K562 (cell line): ENCODE measurements at regions not wholly inside any gene's neighbourhood (a gene's known extent, or its start where the extent isn't known, plus 50 kb on each side); places are given as distances from the start of the nearest gene placed in this dataset.

Experiments used
- ATF4 ChIP-seq: fragments of 450-650 bp; formaldehyde crosslinking; IDR thresholded peaks from 2 replicates; pipeline ENCODE4 v1.4.0; 2022; ENCODE audit warnings: mild to moderate bottlenecking, moderate library complexity
- CBX1 ChIP-seq: sonication (generic); IDR thresholded peaks from 2 replicates; pipeline ENCODE4 v1.6.1; 2016; ENCODE audit warnings: antibody characterized with exemption, low read depth, mild to moderate bottlenecking
- CTCF ChIP-seq, 3 experiments: IDR thresholded peaks in 2 of 3; conservative IDR thresholded peaks in 1 of 3; 2 replicates each; pipeline ENCODE4 v1.5.1; 2011 to 2012; ENCODE audit warnings: low read length in 3 of 3, mild to moderate bottlenecking in 3 of 3, control low read depth in 2 of 3, improper control_type of control experiment in 1 of 3, inconsistent platforms in 1 of 3, low read depth in 1 of 3, mixed read lengths in 1 of 3, moderate library complexity in 1 of 3; ENCODE audit not compliant: insufficient read depth in 2 of 3
- EZH2 ChIP-seq: IDR thresholded peaks from 2 replicates; pipeline ENCODE4 v1.6.1; 2012; ENCODE audit warnings: low read depth, mild to moderate bottlenecking, inconsistent platforms, low read length, borderline replicate concordance
- GABPA ChIP-seq: fragments of 200-800 bp; sonication (Bioruptor generic); conservative IDR thresholded peaks from 2 replicates; pipeline ENCODE4 v1.6.1; 2016; ENCODE audit warnings: low read depth, missing genetic modification characterization, missing compliant biosample characterization
- JUNB ChIP-seq: fragments of 450-650 bp; formaldehyde crosslinking; conservative IDR thresholded peaks from 2 replicates; pipeline ENCODE4 v1.4.0; 2020; ENCODE audit warnings: mild to moderate bottlenecking
- L3MBTL2 ChIP-seq: fragments of 450-650 bp; IDR thresholded peaks from 2 replicates; pipeline ENCODE4 v1.6.1; 2016; ENCODE audit warnings: mild to moderate bottlenecking, moderate library complexity
- PKNOX1 ChIP-seq: fragments of 450-650 bp; IDR thresholded peaks from 2 replicates; pipeline ENCODE4 v1.6.1; 2016
- POLR2A ChIP-seq: fragments of 450-650 bp; conservative IDR thresholded peaks from 2 replicates; pipeline ENCODE4 v1.6.1; 2016
- PURB ChIP-seq: sonication (generic); formaldehyde crosslinking; IDR thresholded peaks from 2 replicates; pipeline ENCODE4 v1.9.0; 2021; ENCODE audit warnings: low read depth, mild to moderate bottlenecking, missing genetic modification reagents
- ZNF354B ChIP-seq: fragments of 250-450 bp; sonication (Bioruptor Pico); IDR thresholded peaks from 2 replicates; pipeline ENCODE4 v1.4.0; 2020

- TF ChIP-seq ZNF354B (CRISPR knock-in tag) (no peak), PKNOX1 (no peak), GABPA (tag) (no peak), CBX1 (no peak), ATF4 (no peak), CTCF (IDR thresholded peaks at IDR 0.05 in 2 of 3, conservative IDR thresholded peaks at IDR 0.05 in 1 of 3; ENCODE audit: insufficient read depth in 2 of 3, low read depth in 1 of 3, low read length in 3 of 3) (no peak), EZH2 (no peak), PURB (no peak), L3MBTL2 (no peak), POLR2A (no peak), JUNB (CRISPR knock-in tag) (no peak)
These were observed 137.1 kb downstream of the ELOVL4 start for GRCh38 chr6:79810185-79810705.
